GM10248 (cell line): ENCODE measurements at regions not wholly inside any gene's neighbourhood (a gene's known extent, or its start where the extent isn't known, plus 50 kb on each side); places are given as distances from the start of the nearest gene placed in this dataset.

Source experiments
- CTCF ChIA-PET: fragments of 300-600 bp; sonication (Branson Sonifier 250); formaldehyde crosslinking; extraction: SDS; loops from one replicate; lab custom pipeline; 2021; ENCODE audit warnings: antibody characterized with exemption; lab: Yijun Ruan, JAX
- POLR2A ChIA-PET: fragments of 350-650 bp; sonication (Branson Sonifier 250); formaldehyde crosslinking; extraction: SDS; loops from one replicate; lab custom pipeline; 2020; ENCODE audit warnings: antibody characterized with exemption; lab: Yijun Ruan, JAX
- DNase-seq: peaks from one replicate; pipeline ENCODE4 v3.0.0; 2012; ENCODE audit errors: extremely low spot score
- TF ChIP-seq, protein P1 (sequence below): IDR thresholded peaks from 2 replicates; pipeline ENCODE4 v1.5.1; 2012; ENCODE audit warnings: mild to moderate bottlenecking, low read depth; ENCODE audit errors: extremely low read depth, missing control alignments, control extremely low read depth

DNA sequence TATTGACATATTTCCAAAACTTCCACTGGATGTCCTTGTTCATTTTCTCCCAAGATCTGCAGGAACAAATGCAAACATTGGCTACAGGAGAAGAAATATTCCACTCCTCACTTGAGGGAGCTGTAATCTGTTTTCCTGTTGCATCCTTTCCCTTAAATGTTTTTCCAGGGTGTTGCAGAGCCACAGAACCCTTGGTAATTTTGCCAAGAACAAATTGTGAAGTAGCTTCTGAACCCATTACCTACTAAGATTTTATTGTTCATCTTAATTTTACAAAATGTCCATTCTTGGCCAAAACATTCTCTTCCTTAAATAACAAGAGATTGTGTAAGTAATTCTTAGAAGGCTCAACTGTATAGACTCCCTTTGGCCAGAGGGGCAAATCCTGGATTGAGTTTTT is 177.0 kb downstream of the GNAT3 start:
- TF ChIP-seq, protein P1, sequence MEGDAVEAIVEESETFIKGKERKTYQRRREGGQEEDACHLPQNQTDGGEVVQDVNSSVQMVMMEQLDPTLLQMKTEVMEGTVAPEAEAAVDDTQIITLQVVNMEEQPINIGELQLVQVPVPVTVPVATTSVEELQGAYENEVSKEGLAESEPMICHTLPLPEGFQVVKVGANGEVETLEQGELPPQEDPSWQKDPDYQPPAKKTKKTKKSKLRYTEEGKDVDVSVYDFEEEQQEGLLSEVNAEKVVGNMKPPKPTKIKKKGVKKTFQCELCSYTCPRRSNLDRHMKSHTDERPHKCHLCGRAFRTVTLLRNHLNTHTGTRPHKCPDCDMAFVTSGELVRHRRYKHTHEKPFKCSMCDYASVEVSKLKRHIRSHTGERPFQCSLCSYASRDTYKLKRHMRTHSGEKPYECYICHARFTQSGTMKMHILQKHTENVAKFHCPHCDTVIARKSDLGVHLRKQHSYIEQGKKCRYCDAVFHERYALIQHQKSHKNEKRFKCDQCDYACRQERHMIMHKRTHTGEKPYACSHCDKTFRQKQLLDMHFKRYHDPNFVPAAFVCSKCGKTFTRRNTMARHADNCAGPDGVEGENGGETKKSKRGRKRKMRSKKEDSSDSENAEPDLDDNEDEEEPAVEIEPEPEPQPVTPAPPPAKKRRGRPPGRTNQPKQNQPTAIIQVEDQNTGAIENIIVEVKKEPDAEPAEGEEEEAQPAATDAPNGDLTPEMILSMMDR, result no peak
- no peak for DNase-seq
- CTCF ChIA-PET, result interaction anchor here (1.1 to 2.1 kb wide), 3 partner anchors 11 to 20 kb away, joined by 4 to 5 read pairs (median 4); no protein-coding TSS in a partner anchor
- POLR2A ChIA-PET, result no interaction called here

DNA sequence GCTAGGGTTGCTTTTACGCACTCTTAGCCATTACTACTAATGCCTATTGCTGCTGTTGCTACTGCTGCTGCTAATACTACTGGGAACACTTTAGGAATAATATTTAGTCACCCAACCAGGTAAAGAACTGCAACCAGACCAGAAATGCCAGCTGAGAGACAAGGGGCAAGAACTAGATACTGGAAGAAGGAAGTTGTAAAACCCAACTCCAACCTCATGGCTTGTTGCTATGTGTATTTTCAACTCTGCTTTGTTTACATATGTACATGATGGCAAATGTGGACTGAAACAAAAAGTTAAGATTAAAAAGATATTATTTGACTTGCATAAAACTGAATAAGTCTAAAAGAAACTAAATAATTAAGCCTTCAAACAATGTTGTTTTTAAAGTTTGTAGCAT is 177.7 kb downstream of the GNAT3 start:
- TF ChIP-seq, protein P1, result no peak
- POLR2A ChIA-PET, result no interaction called here
- CTCF ChIA-PET, result interaction anchor here (1.1 to 2.1 kb wide), 4 partner anchors 8 to 21 kb away, joined by 4 to 5 read pairs (median 4); no protein-coding TSS in a partner anchor
- DNase-seq, result no peak

DNA sequence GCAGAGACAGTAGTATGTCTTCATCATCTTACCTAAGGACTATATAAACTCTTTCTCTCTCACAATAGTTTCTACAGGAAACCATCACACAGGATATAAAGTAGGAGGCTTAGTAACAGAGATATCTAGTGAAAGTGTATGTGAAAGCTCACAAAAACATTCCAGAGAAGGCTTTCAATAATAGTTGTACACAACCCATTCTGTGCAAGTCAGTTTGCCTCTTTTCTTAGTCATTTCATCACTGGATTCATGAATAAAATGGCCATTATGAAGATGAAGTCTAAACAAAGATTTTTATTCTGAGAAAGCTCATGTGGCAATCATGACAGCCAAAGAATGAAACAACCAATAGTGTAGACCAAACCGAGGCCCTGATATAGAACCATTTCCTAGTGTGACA is 178.8 kb downstream of the GNAT3 start:
- TF ChIP-seq, protein P1, result no peak
- POLR2A ChIA-PET, result no interaction called here
- no peak for DNase-seq
- CTCF ChIA-PET, result interaction anchor here (1.9 to 2.1 kb wide), 2 partner anchors 10 to 12 kb away, joined by 4 to 5 read pairs; no protein-coding TSS in a partner anchor

DNA sequence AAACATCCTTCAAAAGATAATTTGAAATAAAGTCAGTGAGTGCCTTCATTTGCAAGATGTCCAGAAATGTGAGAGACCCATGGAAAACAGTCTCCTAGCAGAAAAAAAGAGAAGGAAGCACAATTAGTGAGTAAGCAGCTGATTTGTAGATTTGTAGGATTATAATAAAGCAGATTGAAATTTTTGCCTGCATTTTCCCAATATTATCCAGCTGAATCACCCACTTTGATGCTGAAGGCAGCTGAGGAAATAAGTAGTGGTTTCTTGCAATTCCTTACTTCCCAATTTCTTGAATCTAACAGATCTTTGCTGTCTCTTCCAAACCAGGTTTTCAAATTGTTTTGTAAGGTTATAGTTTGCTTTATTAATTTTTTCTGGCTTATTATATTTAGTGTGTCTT is 181.4 kb downstream of the GNAT3 start:
- CTCF ChIA-PET, result no interaction called here
- TF ChIP-seq, protein P1, result no peak
- POLR2A ChIA-PET, result no interaction called here
- DNase-seq, result no peak

DNA sequence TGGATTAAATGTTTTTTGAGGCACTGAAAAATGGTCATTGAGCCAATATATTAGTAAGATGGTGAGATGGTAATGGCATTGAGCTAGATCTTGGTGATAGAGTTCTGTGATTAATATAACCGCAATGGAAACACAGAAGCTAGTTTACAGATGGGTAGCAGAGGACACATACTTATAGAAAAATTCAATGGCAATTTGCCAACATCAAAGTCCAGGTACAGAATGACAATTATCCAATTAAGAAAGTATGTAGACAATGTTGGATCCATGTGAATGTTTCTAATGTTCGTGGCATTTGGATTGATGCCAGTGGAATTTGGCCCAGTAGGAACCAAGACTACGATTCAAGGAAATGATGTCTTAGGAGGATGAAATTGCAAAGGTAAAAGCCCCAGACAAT is 187.8 kb downstream of the GNAT3 start:
- TF ChIP-seq, protein P1, result no peak
- DNase-seq, result no peak
- ChIA-PET CTCF (no interaction called here), POLR2A (no interaction called here)

DNA sequence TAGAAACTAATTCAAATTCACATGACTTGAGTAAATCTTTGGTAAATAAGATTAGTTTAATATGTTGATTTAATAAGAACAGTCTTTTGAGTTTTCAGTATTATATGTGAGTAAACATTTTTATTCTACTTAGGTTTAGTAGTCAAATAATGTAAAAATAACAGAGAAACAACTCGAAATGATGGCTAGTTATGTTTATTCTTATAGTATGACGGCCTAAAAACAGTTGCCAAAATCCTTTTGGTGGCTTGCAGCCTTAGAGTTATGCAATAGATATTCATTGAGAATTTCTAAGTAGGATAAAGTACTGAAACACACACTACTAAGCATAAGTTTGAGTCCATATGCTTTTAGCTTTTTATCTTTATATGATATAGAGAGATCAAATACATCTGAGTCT is 184.8 kb downstream of the GNAI1 start:
- CTCF ChIA-PET, result interaction anchor here (1.7 kb wide), 1 partner anchor 16 kb away, joined by 4 read pairs; no protein-coding TSS in a partner anchor
- no peak for DNase-seq
- TF ChIP-seq, protein P1, result no peak
- POLR2A ChIA-PET, result no interaction called here
